ENCODE measurements at regions not wholly inside any gene's neighbourhood (a gene's known extent, or its start where the extent isn't known, plus 50 kb on each side); places are given as distances from the start of the nearest gene placed in this dataset.

GRCh38 chr16:72285728-72286127 is 113.8 kb upstream of the PMFBP1 start:
- TF ChIP-seq GATA3 (IDR thresholded peaks at IDR 0.05; ENCODE audit: low read depth, low read length) (no peak), GATA2 (IDR thresholded peaks at IDR 0.05; ENCODE audit: low read depth, low read length) (no peak)

- TF ChIP-seq GATA2 (IDR thresholded peaks at IDR 0.05; ENCODE audit: low read depth, low read length) = no peak
- no peak for TF ChIP-seq GATA3 (IDR thresholded peaks at IDR 0.05; ENCODE audit: low read depth, low read length)
Measured at GRCh38 chr16:72285324-72285723, 113.4 kb upstream of the PMFBP1 start.

- TF ChIP-seq GATA2 (IDR thresholded peaks at IDR 0.05; ENCODE audit: low read depth, low read length) (no peak), GATA3 (IDR thresholded peaks at IDR 0.05; ENCODE audit: low read depth, low read length) (no peak)
Measured at GRCh38 chr16:72284042-72284789, 112.3 kb upstream of the PMFBP1 start.

- TF ChIP-seq GATA2 (IDR thresholded peaks at IDR 0.05; ENCODE audit: low read depth, low read length) = no peak
- no peak for TF ChIP-seq GATA3 (IDR thresholded peaks at IDR 0.05; ENCODE audit: low read depth, low read length)
Measured at GRCh38 chr16:72282362-72282761, 110.4 kb upstream of the PMFBP1 start.

GRCh38 chr16:72278301-72278700 is 106.3 kb upstream of the PMFBP1 start:
- TF ChIP-seq GATA3 (IDR thresholded peaks at IDR 0.05; ENCODE audit: low read depth, low read length) (no peak), GATA2 (IDR thresholded peaks at IDR 0.05; ENCODE audit: low read depth, low read length) (no peak)

GRCh38 chr16:72277749-72278148 is 105.8 kb upstream of the PMFBP1 start:
- TF ChIP-seq GATA2 (IDR thresholded peaks at IDR 0.05; ENCODE audit: low read depth, low read length) (no peak), GATA3 (IDR thresholded peaks at IDR 0.05; ENCODE audit: low read depth, low read length) (no peak)

- TF ChIP-seq GATA3 (IDR thresholded peaks at IDR 0.05; ENCODE audit: low read depth, low read length) = no peak
- TF ChIP-seq GATA2 (IDR thresholded peaks at IDR 0.05; ENCODE audit: low read depth, low read length) = no peak
Measured at GRCh38 chr16:72271699-72272240, 99.8 kb upstream of the PMFBP1 start.

- TF ChIP-seq GATA3 (IDR thresholded peaks at IDR 0.05; ENCODE audit: low read depth, low read length) (no peak), GATA2 (IDR thresholded peaks at IDR 0.05; ENCODE audit: low read depth, low read length) (no peak)
Measured at GRCh38 chr16:72270531-72270930, 98.6 kb upstream of the PMFBP1 start.

- TF ChIP-seq GATA2 (IDR thresholded peaks at IDR 0.05; ENCODE audit: low read depth, low read length) (no peak), GATA3 (IDR thresholded peaks at IDR 0.05; ENCODE audit: low read depth, low read length) (no peak)
Measured at GRCh38 chr16:72266836-72267235, 94.9 kb upstream of the PMFBP1 start.

GRCh38 chr16:72264771-72265170 is 92.8 kb upstream of the PMFBP1 start:
- TF ChIP-seq GATA3 (IDR thresholded peaks at IDR 0.05; ENCODE audit: low read depth, low read length) (no peak), GATA2 (IDR thresholded peaks at IDR 0.05; ENCODE audit: low read depth, low read length) (no peak)

- TF ChIP-seq GATA2 (IDR thresholded peaks at IDR 0.05; ENCODE audit: low read depth, low read length) (no peak), GATA3 (IDR thresholded peaks at IDR 0.05; ENCODE audit: low read depth, low read length) (no peak)
Measured at GRCh38 chr16:72262711-72263110, 90.8 kb upstream of the PMFBP1 start.

GRCh38 chr16:72261127-72261526 is 89.2 kb upstream of the PMFBP1 start:
- no peak for TF ChIP-seq GATA3 (IDR thresholded peaks at IDR 0.05; ENCODE audit: low read depth, low read length)
- no peak for TF ChIP-seq GATA2 (IDR thresholded peaks at IDR 0.05; ENCODE audit: low read depth, low read length)

- no peak for TF ChIP-seq GATA2 (IDR thresholded peaks at IDR 0.05; ENCODE audit: low read depth, low read length)
- no peak for TF ChIP-seq GATA3 (IDR thresholded peaks at IDR 0.05; ENCODE audit: low read depth, low read length)
Measured at GRCh38 chr16:72256398-72257066, 84.6 kb upstream of the PMFBP1 start.

GRCh38 chr16:72255786-72256185 is 83.8 kb upstream of the PMFBP1 start:
- TF ChIP-seq GATA3 (IDR thresholded peaks at IDR 0.05; ENCODE audit: low read depth, low read length) (no peak), GATA2 (IDR thresholded peaks at IDR 0.05; ENCODE audit: low read depth, low read length) (no peak)

- TF ChIP-seq GATA3 (IDR thresholded peaks at IDR 0.05; ENCODE audit: low read depth, low read length) (no peak), GATA2 (IDR thresholded peaks at IDR 0.05; ENCODE audit: low read depth, low read length) (no peak)
Measured at GRCh38 chr16:72247821-72248253, 75.9 kb upstream of the PMFBP1 start.
